ENCODE measurements at regions not wholly inside any gene's neighbourhood (a gene's known extent, or its start where the extent isn't known, plus 50 kb on each side); places are given as distances from the start of the nearest gene placed in this dataset.

GRCh38 chr13:31929031-31929770 lies 102.4 kb upstream of the FRY start:
- no peak for DNase-seq (ENCODE audit: low read depth)

- no peak for DNase-seq (ENCODE audit: low read depth)
These were observed 101.1 kb upstream of the FRY start for GRCh38 chr13:31930490-31930889.

- DNase-seq (ENCODE audit: low read depth), result no peak
These were observed 100.6 kb upstream of the FRY start for GRCh38 chr13:31930901-31931522.

- DNase-seq (ENCODE audit: low read depth), result no peak
These were observed 94.1 kb upstream of the FRY start for GRCh38 chr13:31937436-31937835.

- DNase-seq (ENCODE audit: low read depth), result no peak
These were observed 91.5 kb upstream of the FRY start for GRCh38 chr13:31940076-31940475.

- DNase-seq (ENCODE audit: low read depth), result no peak
These were observed 88.0 kb upstream of the FRY start for GRCh38 chr13:31943591-31943990.

- no peak for DNase-seq (ENCODE audit: low read depth)
These were observed 87.1 kb upstream of the FRY start for GRCh38 chr13:31944262-31945160.

GRCh38 chr13:31945202-31945961 lies 86.2 kb upstream of the FRY start:
- DNase-seq (ENCODE audit: low read depth), result no peak

- no peak for DNase-seq (ENCODE audit: low read depth)
These were observed 85.3 kb upstream of the FRY start for GRCh38 chr13:31946091-31946770.

- DNase-seq (ENCODE audit: low read depth), result no peak
These were observed 84.5 kb upstream of the FRY start for GRCh38 chr13:31947105-31947504.

GRCh38 chr13:31947506-31947905 lies 84.1 kb upstream of the FRY start:
- DNase-seq (ENCODE audit: low read depth), result no peak

- no peak for DNase-seq (ENCODE audit: low read depth)
These were observed 82.1 kb upstream of the FRY start for GRCh38 chr13:31949486-31949885.

GRCh38 chr13:31950111-31950815 lies 81.3 kb upstream of the FRY start:
- no peak for DNase-seq (ENCODE audit: low read depth)

GRCh38 chr13:31951215-31951678 lies 80.3 kb upstream of the FRY start:
- DNase-seq (ENCODE audit: low read depth), result no peak

GRCh38 chr13:31952641-31953380 lies 78.8 kb upstream of the FRY start:
- no peak for DNase-seq (ENCODE audit: low read depth)

GRCh38 chr13:31955101-31955500 lies 76.5 kb upstream of the FRY start:
- no peak for DNase-seq (ENCODE audit: low read depth)

- DNase-seq (ENCODE audit: low read depth), result no peak
These were observed 75.8 kb upstream of the FRY start for GRCh38 chr13:31955741-31956140.

GRCh38 chr13:31956980-31957644 lies 74.5 kb upstream of the FRY start:
- no peak for DNase-seq (ENCODE audit: low read depth)

GRCh38 chr13:31957772-31958171 lies 73.8 kb upstream of the FRY start:
- DNase-seq (ENCODE audit: low read depth), result no peak

Data from activated gamma-delta T cell treated with anti-CD3 and anti-CD28 coated beads, Interleukin-2, amount 50 U/mL, for 16 hours (primary cell).